ENCODE measurements at regions not wholly inside any gene's neighbourhood (a gene's known extent, or its start where the extent isn't known, plus 50 kb on each side); places are given as distances from the start of the nearest gene placed in this dataset.
"Not testable (repeated sequence)": the region's sequence is repeated elsewhere in the genome, so short reads cannot be mapped to it uniquely, and the experiment has no call there.

- no peak for DNase-seq (ENCODE audit: low spot score)
These were observed 692.9 kb downstream of the QKI start for GRCh38 chr6:164107297-164107995.

DNA sequence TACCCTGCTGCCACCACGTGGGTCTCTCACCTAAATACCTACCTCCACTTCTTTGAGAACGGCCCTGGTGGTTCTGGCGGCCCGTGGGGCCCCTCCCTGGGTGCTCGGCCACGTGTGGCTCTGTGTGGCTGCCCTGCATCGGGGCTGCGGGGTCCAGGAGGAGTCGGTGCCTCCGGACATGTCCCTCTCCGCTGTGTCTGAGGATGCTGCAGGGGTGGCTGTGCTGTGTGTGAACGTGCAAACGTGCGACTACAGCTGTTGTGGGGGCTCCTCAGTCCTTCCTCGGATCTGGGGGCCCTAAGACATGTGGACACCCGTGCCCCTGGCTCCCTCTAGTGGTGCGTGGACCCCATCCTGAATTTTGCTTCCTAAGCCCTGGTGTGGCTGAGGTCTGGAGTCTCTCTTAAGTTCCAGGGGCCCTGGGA, 691.8 kb downstream of the QKI start:
- DNase-seq (ENCODE audit: low spot score) = no peak

DNA sequence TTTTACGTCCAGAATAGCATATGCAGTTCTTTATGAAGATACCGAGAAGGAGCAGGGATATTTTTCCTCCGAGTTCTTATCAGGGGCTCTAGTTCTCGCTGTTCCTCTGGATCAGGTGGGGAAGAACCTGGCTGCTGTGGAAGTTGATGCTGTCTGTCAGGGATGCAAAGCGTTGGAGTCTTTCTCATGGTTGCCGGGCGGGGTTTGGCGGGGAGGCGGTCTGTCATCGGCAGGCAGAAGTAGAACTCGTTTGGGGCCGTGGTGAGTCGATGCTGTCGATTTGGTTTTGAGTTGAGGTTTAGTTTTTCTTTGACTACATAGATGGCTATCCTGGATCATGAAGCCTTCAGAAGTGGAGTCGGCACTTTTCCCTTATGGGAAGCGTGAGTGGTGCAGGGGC, 691.2 kb downstream of the QKI start:
- DNase-seq (ENCODE audit: low spot score) = no peak

GRCh38 chr6:164104432-164104831, 689.9 kb downstream of the QKI start:
- no peak for DNase-seq (ENCODE audit: low spot score)

DNA sequence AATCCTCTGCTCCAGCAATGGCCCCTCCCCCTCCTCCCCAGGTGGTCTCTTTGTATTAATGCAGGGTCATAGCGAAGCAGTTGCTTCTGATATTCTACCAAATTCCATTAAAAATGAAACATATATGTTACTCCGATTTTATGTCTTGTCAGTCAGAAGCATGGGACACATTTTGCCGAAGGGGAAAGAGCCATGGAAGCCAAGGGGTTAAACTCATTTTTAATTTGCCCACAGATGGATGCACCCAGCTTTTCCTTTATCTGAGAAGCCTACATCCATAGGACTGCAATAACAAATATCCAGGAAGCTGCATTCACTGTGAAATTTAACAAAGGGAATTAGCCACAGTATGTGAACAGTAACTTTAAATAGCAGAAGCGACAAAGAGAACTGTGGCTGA, 688.2 kb downstream of the QKI start:
- no peak for DNase-seq (ENCODE audit: low spot score)

- no peak for DNase-seq (ENCODE audit: low spot score)
These were observed 687.3 kb downstream of the QKI start for GRCh38 chr6:164101859-164102258.

GRCh38 chr6:164099269-164099865, 684.8 kb downstream of the QKI start:
- no peak for DNase-seq (ENCODE audit: low spot score)

DNA sequence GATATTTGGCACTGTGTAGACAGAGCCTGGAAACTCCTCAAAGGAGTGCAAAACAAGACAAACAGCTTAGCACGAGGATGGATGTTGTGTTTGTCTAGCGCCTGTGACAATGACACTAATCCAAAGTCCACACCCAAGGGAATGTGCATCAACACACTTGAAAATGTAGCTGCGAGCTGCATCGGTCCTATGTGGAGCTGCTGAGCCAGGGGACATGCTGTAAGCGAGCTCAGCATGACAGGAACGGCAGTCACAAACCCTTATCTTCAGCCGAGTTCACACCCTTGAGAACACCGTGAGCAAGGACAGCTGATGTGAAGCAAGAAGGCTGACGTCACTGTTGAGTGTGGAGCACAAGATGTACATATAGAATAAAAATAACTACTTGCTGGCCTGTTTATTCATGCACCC, 684.3 kb downstream of the QKI start:
- no peak for DNase-seq (ENCODE audit: low spot score)

DNA sequence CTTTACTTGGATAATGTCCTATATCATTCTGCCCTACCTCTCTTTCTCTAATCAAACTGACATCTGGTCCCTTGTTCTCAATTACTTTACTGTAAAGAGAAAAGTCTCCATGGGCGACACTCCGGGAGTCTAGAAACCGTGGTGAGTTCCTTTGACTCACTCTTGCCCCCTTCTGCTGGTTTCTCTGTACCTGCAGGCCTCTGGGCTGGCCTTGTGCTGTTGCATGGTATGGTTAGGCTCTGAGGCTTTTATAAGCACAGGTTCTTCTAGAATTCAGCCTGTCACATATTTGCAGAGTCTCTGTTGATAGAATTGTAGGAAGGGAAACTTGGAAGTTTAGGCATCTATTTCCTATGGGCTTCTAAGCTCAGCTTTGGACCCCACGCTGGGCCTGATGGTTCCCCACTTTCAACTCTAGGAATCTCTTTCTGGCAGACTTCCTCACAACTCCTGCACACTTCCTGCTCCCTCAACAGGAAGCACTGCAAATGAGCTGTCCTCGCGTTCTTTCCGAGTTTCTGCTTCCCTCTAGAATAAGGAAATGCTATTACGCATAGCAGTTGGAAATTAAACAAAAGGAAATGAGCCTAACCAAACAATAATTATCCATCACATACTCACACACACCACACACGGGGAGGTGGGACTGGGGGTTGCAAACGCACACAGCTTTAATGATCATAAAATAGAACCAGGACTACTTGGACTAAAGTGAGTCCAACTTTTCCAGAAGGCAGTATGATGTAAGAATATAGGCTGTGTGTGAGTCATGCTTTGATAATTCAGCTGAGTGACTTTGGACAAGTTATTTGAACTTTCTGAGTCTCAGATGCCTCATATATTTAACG, 683.3 kb downstream of the QKI start:
- DNase-seq (ENCODE audit: low spot score) = no peak

DNA sequence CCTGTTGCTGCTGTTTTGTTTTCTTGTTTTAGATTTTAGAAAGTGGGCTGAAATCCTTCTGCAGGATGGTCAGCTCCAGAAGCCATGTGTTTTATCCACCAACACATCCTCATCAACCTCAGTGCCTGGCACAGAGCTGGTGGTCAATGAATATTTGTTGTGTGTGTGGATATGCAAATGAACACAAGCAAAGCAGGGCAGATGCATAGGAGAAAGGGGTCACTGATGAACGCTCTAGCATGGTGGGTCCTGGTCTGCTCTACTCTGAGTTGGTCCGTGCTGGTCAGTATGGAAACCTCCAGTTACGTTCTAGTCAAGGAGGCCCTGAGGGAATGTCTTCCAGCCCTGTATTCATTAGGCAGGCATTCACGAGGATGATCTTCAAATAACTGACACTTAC, 682.5 kb downstream of the QKI start:
- no peak for DNase-seq (ENCODE audit: low spot score)

GRCh38 chr6:164095056-164095455, 680.5 kb downstream of the QKI start:
- DNase-seq (ENCODE audit: low spot score) = no peak

DNA sequence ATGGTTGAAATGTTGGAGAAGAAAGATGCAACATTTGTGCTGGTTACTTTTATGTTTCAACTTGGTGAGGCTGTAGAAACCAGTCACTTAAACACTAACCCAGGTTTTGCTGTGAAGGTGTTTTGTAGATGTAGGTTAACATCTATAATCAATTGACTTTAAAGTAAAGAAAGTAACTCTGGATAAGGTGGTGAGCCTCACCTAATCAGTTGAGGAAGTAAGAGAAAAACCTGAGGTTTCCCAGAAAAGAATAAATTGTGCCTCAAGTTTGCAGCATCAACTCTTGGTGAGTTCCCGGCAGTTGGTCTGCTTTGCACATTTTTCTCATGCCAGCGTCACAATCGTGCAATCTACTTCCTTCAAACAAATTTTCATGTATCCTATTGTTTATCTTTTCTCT, 673.4 kb downstream of the QKI start:
- no peak for DNase-seq (ENCODE audit: low spot score)

DNA sequence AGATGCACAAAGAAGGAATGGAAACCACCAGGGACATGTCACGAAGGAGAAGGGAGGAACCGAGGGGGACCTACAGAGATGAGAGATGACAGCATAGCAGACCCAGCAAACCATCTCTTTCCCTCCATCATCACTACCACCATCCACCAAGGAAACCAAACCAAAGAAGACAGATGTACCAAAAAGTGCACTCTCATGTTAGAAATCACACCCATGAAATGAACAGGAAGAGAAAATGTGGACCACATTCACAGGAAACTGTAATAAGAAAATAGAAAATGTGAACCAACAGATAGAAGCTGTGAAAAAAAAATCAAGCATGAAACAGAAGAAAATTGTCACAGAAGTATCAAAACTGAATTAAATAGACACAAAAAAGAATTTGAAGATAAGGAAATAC, 672.7 kb downstream of the QKI start:
- DNase-seq (ENCODE audit: low spot score) = no peak

- DNase-seq (ENCODE audit: low spot score) = no peak
These were observed 671.8 kb downstream of the QKI start for GRCh38 chr6:164086076-164086887.

DNA sequence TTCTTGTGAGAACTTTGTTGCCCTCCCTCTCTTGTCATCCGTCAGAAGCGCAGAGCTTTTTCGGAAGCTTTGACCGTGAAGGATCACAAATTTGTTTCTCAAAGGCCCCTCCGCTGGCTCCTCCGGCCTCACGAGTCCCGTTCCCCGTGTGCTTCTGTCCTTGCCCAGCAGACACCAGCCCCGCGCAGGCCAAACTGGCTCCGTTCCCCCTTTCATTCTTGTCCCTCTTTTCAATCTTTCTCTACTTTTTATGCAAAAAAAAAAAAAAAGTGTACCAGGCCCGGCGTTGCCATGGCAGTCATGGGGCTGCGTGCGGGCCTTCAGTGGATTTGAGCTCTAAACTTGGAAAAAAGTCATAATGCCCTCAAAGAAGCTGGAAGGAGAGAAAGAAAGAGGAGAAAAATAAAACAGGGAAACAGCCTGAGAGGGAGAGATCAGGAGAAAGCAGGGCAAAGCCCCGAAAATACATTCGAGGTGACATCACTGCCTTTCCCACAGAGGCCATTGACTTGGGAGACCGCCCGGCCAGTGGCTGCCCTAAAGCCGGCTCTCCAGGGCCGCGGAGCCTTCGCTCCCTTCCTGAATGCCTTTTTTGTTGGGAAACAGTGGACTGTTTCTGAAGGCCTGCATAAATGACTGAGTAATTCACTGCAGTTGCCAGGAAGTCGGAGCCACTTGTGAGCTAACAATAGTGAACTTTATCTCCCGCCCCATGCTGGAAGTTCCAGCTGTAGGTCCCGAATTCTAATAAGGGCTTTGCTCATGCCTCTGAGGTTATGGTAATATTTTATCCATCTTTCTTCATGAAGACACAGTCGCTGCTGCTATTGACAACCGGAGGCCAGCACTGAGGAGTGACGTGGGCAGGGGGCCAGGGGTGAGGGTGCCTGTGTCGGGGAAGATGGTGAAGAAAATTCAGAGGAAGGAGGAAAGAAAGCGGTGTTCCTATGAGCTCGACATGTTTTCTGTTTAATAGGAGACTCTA, 670.9 kb downstream of the QKI start:
- DNase-seq (ENCODE audit: low spot score) = peak; percentile 99

DNA sequence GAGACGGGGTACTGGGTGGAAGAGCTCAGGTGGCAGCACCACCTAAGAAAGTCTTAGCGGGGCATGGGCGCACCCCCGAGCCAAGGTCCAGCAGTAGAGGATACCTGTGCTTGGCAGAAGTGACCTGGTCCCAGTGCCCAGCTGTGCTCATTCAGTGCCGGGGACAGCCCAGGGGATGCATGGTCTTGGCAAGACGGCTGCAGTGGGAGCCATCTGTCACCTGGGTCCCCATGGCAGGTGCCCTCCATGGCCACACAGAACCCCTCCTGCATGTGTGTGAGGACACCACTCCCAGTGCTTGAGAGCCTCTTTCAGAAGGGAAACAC, 664.7 kb downstream of the QKI start:
- no peak for DNase-seq (ENCODE audit: low spot score)

DNA sequence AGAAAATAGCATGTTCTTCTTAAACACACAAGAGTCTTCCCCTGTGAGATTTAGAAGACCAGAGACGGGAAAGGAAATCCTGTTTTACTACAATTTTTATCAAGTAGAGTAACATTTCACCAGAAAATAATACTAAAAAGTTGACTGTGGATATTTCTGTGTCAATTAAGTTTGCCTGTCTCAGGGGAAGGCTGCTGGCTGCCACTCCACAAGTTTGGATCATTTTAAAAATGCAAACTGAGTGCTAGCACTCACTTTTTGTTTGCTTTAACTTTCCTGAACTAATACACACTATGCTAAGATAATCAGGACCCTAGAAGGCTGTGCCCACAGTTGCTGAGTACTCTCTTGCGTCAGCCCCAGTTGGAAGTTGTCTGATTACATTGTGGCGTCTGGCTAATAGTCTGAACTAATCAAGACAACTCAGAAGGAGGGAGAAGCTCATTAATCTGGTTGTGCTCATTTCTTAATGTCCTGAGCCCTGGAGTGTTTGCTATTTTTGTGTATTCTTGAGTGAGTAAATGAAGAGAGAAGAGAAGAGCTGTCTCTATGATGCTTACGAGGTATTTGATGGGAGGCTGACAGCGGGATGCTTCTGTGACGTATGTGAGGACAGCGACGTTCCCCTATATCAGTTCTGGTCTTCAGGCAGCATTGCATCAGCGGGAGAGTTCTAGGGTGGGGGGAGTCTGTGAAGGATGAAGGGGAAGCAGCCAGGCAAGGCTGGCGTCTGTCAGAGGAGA, 664.2 kb downstream of the QKI start:
- no peak for DNase-seq (ENCODE audit: low spot score)

DNA sequence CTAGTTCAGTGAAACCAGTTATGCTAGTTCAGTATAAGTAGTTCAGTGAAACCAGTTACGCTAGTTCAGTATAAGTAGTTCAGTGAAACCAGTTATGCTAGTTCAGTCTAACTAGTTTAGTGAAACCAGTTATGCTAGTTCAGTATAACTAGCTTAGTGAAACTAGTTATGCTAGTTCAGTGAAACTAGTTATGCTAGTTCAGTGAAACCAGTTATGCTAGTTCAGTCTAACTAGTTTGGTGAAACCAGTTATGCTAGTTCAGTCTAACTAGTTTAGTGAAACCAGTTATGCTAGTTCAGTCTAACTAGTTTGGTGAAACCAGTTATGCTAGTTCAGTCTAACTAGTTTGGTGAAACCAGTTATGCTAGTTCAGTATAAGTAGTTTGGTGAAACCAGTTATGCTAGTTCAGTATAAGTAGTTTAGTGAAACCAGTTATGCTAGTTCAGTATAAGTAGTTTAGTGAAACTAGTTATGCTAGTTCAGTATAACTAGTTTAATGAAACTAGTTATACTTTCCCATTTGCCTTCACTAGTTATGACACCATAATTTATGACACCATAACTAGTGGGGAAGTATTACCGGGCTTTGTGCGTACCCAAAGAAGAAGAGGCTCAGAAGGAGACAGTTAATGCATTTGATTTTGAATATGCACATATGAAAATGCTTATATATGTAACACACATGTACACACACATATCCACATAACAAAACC, 662.5 kb downstream of the QKI start:
- not testable (repeated sequence) for DNase-seq (ENCODE audit: low spot score)

- DNase-seq (ENCODE audit: low spot score) = no peak
These were observed 661.6 kb downstream of the QKI start for GRCh38 chr6:164075981-164076615.

Data from putamen (tissue), 1 donor.